Astrocyte of the cerebellum (primary cell): ENCODE measurements at regions not wholly inside any gene's neighbourhood (a gene's known extent, or its start where the extent isn't known, plus 50 kb on each side); places are given as distances from the start of the nearest gene placed in this dataset.

ENCODE experiments used
- DNase-seq: peaks from one replicate; pipeline ENCODE4 v3.0.0-alpha.2; 2011; ENCODE audit warnings: low read depth
- H3K4me3 ChIP-seq: 2 replicates; pipeline ENCODE4 v1.5.1; 2011; ENCODE audit warnings: mild to moderate bottlenecking, low read depth, low read length, moderate library complexity
- in situ Hi-C: cut with HindIII; loops from 2 replicates; pipeline ENCODE4 v1.10.0; 2017; ENCODE audit warnings: low sequenced_read_pairs
- TF ChIP-seq, protein P1 (sequence below): IDR thresholded peaks from 2 replicates; pipeline ENCODE4 v1.5.1; 2012; ENCODE audit warnings: low read length, low read depth, moderate library complexity, mild to moderate bottlenecking; ENCODE audit errors: missing control alignments

DNA sequence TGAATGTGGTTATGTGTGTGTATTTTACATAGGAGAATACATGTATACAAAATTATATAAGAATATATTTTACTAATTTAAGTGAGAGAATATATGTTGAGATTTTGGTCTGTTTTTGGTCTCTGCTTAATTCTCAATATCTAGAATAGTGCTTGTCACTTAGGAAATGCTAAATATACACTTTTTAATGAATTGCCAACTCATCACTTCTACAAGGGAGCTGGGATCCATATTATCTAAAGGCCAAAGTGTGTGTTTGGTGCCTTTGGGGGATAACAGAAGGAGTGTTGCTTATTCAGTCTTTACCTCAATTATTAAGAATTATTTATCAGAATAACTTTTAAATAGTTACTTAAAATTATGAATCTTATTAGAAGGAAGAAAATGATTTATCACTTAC lies 1304.8 kb downstream of the HACE1 start:
- TF ChIP-seq, protein P1, sequence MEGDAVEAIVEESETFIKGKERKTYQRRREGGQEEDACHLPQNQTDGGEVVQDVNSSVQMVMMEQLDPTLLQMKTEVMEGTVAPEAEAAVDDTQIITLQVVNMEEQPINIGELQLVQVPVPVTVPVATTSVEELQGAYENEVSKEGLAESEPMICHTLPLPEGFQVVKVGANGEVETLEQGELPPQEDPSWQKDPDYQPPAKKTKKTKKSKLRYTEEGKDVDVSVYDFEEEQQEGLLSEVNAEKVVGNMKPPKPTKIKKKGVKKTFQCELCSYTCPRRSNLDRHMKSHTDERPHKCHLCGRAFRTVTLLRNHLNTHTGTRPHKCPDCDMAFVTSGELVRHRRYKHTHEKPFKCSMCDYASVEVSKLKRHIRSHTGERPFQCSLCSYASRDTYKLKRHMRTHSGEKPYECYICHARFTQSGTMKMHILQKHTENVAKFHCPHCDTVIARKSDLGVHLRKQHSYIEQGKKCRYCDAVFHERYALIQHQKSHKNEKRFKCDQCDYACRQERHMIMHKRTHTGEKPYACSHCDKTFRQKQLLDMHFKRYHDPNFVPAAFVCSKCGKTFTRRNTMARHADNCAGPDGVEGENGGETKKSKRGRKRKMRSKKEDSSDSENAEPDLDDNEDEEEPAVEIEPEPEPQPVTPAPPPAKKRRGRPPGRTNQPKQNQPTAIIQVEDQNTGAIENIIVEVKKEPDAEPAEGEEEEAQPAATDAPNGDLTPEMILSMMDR: no peak
- in situ Hi-C loops: no loop called here
- no peak for DNase-seq
- H3K4me3 ChIP-seq: no peak overlapping the region

DNA sequence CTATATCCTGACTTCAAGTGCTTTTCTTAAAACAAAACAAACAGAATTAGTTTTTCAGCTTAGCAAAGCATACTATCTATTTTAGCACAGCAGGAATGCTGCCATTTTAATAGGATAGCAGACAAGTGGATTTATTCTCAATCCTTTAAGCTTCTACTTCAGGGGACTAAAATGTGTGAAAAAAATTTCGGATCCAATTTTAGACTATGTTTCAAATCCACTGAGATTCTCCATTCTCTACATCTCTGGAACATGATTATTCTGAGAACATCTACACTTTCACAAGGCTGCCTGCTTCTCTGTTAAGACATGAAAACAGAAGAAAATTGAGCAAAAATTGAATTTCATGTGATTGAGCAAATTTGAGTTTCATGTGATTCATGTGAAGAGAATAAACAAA lies 1321.3 kb downstream of the HACE1 start:
- no peak overlapping the region for H3K4me3 ChIP-seq
- TF ChIP-seq, protein P1: no peak
- no peak for DNase-seq
- in situ Hi-C loops: no loop called here

DNA sequence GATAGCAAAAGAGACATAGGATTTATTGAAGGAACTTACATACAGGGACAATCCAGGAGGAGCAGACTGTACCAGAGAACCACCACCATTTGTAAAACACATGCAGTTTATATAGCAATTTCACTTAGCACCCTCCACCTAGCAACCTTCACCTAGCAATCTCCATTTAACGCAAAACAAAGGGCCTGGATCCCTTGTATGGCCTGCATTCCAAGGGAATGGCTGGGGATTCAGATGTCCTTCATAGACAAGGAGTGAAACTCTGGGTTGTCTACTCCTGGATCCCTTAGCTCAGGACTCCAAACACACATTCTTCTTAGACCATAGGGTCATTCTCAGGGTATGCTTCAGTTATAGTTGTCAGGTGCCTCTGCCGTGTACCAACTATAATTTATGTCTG lies 1324.9 kb downstream of the HACE1 start:
- no peak for DNase-seq
- TF ChIP-seq, protein P1: no peak
- H3K4me3 ChIP-seq: no peak overlapping the region
- in situ Hi-C loops: no loop called here

DNA sequence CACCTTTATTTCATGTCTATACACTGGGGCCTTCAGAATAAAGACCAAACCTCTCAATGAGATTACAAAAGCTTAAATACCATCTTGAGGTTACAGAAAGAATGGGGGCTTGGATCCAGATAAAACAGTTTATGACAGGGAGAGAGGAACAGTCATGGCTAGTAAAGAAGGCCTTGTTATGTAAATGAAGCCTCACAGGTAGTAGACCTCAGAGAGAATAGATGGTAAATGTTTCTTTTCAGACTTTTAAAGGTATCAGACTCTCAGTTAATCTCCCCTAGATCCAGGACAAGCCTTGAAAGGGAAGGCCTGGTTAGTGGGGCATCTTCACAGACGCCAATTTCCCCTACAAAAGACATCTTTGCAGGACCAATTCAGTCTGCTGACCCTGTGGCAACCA lies 1325.6 kb downstream of the HACE1 start:
- in situ Hi-C loops: no loop called here
- no peak for DNase-seq
- TF ChIP-seq, protein P1: no peak
- no peak overlapping the region for H3K4me3 ChIP-seq

DNA sequence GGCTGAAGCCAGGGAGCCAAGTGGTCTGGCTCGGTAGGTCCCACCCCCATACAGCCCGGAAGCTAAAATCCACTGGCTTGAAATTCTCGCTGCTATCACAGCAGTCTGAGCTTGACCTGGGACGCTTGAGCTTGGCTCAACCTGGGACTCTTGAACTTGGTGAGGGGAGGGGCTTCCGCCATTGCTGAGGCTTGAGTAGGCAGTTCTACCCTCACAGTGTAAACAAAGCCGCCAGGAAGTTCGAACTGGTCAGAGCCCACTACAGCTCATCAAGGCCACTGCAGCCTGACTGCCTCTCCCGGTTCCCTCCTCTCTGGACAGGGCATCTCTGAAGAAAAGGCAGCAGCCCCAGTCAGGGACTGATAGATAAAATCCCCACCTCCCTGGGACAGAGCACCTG lies 1337.7 kb downstream of the HACE1 start:
- no peak for DNase-seq
- in situ Hi-C loops: no loop called here
- H3K4me3 ChIP-seq: no peak overlapping the region
- TF ChIP-seq, protein P1: no peak

DNA sequence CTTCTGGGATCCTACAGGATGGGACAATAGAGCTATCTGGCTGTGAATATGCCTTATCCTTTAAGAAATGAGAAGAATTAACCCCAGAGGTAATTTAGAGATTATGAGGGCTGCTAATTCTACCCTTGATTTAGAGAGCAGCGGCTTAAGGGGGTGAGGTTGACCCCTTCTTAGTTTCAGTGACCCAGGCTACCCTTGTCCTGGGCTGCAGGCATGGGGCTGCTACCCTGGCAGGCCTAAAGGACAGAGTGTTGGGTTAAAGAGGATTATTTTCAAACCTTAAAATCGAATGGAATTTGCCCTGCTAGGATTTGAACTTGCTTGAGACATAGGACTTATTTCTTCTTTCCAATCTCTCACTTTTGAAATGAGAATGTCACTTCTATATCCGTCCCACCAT lies 1343.4 kb downstream of the HACE1 start:
- no peak overlapping the region for H3K4me3 ChIP-seq
- in situ Hi-C loops: no loop called here
- DNase-seq: no peak
- TF ChIP-seq, protein P1: no peak

DNA sequence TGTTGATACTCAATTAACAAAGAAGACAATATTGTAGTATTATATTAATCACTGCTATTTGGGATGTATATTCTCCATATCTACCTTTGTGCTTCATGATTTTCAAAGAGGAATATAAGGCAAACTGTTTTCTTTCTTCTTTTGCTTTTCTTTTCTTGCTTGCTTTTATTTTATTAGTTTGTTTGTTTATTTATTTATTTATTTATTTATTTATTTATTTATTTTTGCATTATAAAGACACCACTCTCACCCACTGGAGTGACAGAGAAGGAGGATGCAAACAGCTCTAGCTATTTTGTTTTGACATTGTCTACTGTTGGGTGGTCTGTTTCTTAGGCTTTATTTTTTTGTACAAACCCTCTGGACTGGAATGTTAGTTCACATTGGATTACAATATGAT lies 1352.7 kb downstream of the HACE1 start:
- H3K4me3 ChIP-seq: no peak overlapping the region
- DNase-seq: no peak
- TF ChIP-seq, protein P1: no peak
- in situ Hi-C loops: no loop called here
